H1 (cell line): ENCODE measurements at regions not wholly inside any gene's neighbourhood (a gene's known extent, or its start where the extent isn't known, plus 50 kb on each side); places are given as distances from the start of the nearest gene placed in this dataset.
A peak's percentile ranks its signal among the peaks of the same experiment; 100 is the strongest.

ENCODE experiments used
- BRCA1 ChIP-seq: IDR thresholded peaks from 2 replicates; pipeline ENCODE4 v1.6.1; 2012; ENCODE audit warnings: low read depth, low read length, improper control_type of control experiment
- CEBPB ChIP-seq: IDR thresholded peaks from 2 replicates; pipeline ENCODE4 v1.6.1; 2012; ENCODE audit warnings: low read depth, low read length
- CHD7 ChIP-seq: fragments of 300-600 bp; sonication (generic); IDR thresholded peaks from 2 replicates; pipeline ENCODE4 v1.7.1; 2012; ENCODE audit warnings: low read length, moderate library complexity, mild to moderate bottlenecking, inconsistent platforms; ENCODE audit not compliant: insufficient replicate concordance
- CREB1 ChIP-seq: IDR thresholded peaks from 2 replicates; pipeline ENCODE4 v1.6.1; 2012; ENCODE audit warnings: inconsistent platforms
- EP300 ChIP-seq, 2 experiments: IDR thresholded peaks; 1 replicate in 1 of 2; 2 replicates in 1 of 2; pipeline ENCODE4 v1.6.1; 2011 to 2012; ENCODE audit warnings: low read depth in 2 of 2, low read length in 2 of 2, mild to moderate bottlenecking in 2 of 2, borderline replicate concordance in 1 of 2, inconsistent platforms in 1 of 2, moderate library complexity in 1 of 2
- JUN ChIP-seq: IDR thresholded peaks from 2 replicates; pipeline ENCODE4 v1.6.1; 2011; ENCODE audit warnings: low read depth, mild to moderate bottlenecking, improper control_type of control experiment, low read length
- JUND ChIP-seq: IDR thresholded peaks from 2 replicates; pipeline ENCODE4 v1.6.1; 2011; ENCODE audit warnings: mild to moderate bottlenecking, improper control_type of control experiment, low read length
- KDM4A ChIP-seq: IDR thresholded peaks from one replicate; pipeline ENCODE4 v1.7.1; 2012; ENCODE audit warnings: low read depth, mild to moderate bottlenecking, moderate library complexity, low read length, inconsistent platforms; ENCODE audit not compliant: severe bottlenecking
- NANOG ChIP-seq: IDR thresholded peaks from 2 replicates; pipeline ENCODE4 v1.6.1; 2011; ENCODE audit warnings: low read length, low read depth, mild to moderate bottlenecking, inconsistent platforms; ENCODE audit not compliant: insufficient read depth, poor library complexity, severe bottlenecking
- NRF1 ChIP-seq: IDR thresholded peaks from 2 replicates; pipeline ENCODE4 v1.6.1; 2011; ENCODE audit warnings: mild to moderate bottlenecking, low read depth, low read length, improper control_type of control experiment
- POLR2AphosphoS5 ChIP-seq: IDR thresholded peaks from 2 replicates; pipeline ENCODE4 v1.6.1; 2011; ENCODE audit warnings: low read depth, low read length
- TF ChIP-seq, protein P1 (sequence below): IDR thresholded peaks from 2 replicates; pipeline ENCODE4 v1.6.1; 2012; ENCODE audit warnings: inconsistent platforms

DNA sequence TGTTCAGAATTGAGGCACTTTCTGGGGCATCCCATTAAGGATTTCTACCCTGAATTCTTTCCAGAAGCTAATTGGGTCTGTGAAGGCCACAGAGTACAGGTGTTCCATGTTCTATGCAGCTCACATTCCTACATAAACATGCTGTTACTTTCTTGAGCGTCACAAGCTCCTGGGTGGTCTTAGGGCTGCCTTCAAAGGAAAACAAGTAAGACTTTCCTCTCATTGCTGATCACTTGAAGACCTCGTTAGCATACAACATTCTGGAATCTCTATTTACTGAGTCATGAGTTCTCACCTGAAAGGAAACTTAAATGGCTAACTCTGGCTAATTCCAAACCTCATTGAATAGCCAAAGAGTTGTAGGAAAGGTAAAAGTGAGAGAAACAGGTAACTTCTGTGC is 63.0 kb upstream of the HMGA2 start (continued):
- TF ChIP-seq CHD7 (peak; percentile 77), CEBPB (no peak), BRCA1 (no peak), CREB1 (peak; percentile 70; the same call in 1 of the 2 replicates), JUN (0 out of 2 replicates have a peak, but pooled peaks have one; percentile 38), EP300 (IDR thresholded peaks at IDR 0.05; ENCODE audit: borderline replicate concordance in 1 of 2, low read depth in 2 of 2, low read length in 2 of 2) (peak in 1 of 2 experiments; percentile 85; a peak in 1 of 3 replicates), NANOG (peak; percentile 61), NRF1 (no peak), JUND (peak; percentile 84), KDM4A (no peak), POLR2AphosphoS5 (no peak)
- TF ChIP-seq, protein P1, sequence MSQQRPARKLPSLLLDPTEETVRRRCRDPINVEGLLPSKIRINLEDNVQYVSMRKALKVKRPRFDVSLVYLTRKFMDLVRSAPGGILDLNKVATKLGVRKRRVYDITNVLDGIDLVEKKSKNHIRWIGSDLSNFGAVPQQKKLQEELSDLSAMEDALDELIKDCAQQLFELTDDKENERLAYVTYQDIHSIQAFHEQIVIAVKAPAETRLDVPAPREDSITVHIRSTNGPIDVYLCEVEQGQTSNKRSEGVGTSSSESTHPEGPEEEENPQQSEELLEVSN: no peak
